Stimulated activated CD4-positive, alpha-beta T cell treated with anti-CD3 and anti-CD28 coated beads, Interleukin-1b, Interleukin-23, amount 100 ng/mL, for 48 hours (primary cell): ENCODE measurements at regions not wholly inside any gene's neighbourhood (a gene's known extent, or its start where the extent isn't known, plus 50 kb on each side); places are given as distances from the start of the nearest gene placed in this dataset.
"Not testable (repeated sequence)": the region's sequence is repeated elsewhere in the genome, so short reads cannot be mapped to it uniquely, and the experiment has no call there.

Experiments
- DNase-seq: peaks from one replicate; pipeline ENCODE4 v3.0.0-alpha.2; 2020

GRCh38 chr5:133881576-133882388 is 86.6 kb downstream of the C5orf15 start:
- DNase-seq, result no peak

GRCh38 chr5:133878236-133878555 is 90.2 kb downstream of the C5orf15 start:
- no peak for DNase-seq

- DNase-seq, result no peak
Observed at GRCh38 chr5:133877351-133878235, 90.8 kb downstream of the C5orf15 start.

DNA sequence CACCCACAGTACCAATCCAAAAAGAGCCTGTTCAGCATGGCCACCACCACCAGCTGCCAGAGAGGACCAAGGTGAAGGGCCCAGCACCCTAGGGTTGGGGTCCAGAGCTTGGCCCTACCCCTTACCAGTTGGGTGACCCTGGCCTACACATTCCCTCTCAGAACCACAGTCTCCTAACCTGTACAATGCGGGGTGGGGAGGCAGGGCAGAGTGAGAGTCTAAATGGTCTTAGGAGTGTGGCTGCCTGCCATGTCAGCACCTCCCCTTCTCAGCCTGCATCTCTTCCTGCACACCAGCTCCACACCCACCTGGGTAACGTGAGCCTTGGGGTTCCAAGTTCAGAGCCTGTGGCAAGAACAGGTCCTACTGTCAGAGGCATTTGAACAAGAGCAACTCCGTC is 92.2 kb downstream of the C5orf15 start:
- DNase-seq, result no peak

- DNase-seq, result no peak
Observed at GRCh38 chr5:133875179-133875578, 93.2 kb downstream of the C5orf15 start.

- peak; percentile 31 for DNase-seq
Observed at GRCh38 chr5:133873449-133873848, 95.0 kb downstream of the C5orf15 start.

GRCh38 chr5:133870661-133871060 is 97.8 kb downstream of the C5orf15 start:
- DNase-seq, result no peak

GRCh38 chr5:133869519-133870335 is 98.7 kb downstream of the C5orf15 start:
- DNase-seq, result no peak

GRCh38 chr5:133868946-133869518 is 99.4 kb downstream of the C5orf15 start:
- peak; percentile 78 for DNase-seq

- DNase-seq, result no peak
Observed at GRCh38 chr5:133867851-133868545, 100.4 kb downstream of the C5orf15 start.

DNA sequence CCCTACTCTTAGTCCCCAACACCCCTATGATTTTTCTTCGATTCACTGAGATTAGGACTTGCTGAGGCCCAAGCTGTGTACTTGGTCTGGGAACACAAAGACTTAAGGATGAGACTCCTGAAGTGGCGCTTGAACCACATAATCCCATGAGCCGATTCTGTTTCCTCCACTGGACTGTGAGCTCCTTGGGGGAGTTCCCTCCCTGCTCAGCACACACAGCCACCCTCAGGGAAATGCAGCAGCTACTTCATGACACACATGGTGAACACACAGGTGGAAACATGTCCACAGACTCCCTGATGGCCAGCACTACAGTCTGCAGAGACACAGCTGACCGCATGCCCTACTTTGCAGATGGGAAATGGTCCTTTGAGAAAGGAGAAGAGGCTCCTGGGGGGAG is 101.1 kb downstream of the C5orf15 start:
- no peak for DNase-seq

DNA sequence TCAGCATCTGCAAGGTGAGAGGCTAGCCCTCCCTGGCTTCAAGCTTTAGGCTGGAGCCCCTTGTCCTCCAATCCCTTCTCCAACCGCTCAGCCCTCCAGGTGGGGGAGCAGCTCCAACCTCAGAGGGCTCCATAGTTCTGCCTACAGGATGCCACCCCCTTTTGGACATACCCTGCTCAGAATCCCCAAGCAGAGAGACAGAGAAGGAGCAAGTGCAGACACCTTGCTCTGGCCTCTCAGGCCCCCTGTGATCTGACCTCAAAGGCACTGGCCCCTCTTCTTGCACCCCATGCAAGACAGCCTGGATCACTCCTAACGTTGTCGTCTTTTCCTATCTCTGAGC is 101.6 kb downstream of the C5orf15 start:
- DNase-seq, result no peak

DNA sequence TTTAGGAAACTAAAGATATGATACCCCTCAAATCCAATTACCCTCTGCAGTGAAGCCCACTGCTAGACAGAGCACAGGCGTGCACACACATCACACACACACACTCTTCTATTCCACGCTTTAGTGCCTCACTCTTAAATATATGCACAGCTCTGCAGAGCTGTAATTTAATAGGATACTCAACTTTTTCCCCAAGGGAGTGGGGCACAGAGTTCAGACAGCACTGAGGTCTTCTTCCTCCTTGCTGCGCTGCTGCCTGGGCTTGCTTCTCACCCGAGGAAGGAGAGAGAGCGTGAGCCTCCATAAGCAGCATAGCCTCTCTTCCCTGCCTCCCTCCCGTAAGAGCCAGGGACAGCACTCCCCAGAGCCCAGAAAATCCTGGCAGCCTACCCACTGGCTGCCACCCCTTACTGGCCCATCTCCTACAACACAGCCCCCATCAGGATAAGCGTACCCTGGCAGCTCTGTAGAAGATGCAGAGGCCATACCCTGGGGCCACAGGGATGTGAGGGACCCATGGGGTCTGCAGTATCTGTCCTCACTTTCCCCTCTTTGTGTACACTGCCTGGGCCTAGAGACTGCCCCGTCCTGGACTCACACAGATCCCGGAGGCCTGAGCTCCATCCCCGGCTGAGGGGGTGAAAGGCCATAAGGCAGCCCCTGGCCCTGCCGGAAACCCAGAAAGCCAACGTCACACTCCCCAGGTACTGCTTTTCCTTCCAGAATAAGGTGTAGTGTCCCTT is 102.1 kb downstream of the C5orf15 start:
- DNase-seq, result no peak

DNA sequence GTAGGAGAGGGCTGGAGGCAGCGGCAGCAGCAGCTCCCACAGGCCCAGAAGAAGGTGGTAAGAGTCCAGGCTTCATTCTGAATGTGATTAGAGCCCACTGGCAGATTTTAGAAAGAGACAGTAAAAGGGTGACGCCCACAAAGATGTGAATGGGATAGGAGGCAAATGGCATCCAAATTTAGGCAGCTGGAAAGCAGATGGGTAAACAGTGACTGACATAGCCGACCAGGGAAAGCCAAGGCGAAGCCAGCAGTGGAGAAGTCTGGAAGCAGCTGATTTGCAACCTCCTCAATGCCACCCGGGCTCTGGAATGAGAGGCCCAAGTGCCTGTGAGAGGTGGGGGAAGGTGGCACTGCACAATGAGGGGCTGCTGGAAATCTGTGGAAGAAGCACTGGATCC is 103.3 kb downstream of the C5orf15 start:
- DNase-seq, result no peak

DNA sequence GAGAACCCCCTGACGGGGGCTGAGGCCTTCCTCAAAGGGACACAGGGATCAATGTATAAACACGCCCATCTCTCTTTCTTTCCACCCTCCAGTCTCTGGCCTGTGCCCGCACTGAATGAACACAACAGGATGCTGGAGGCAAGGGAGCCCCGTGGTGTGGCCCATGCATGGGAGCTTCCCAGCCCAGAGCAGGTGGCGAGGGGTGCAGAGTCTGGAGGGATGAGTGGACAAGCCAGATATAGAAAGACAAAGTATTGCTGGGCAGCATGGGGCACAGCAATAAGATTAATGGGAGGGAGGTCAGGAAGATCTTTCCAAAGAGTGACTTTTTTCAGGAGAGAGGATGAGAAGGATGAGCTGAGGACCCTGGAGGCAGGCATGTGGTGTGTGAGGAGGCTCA is 103.7 kb downstream of the C5orf15 start:
- no peak for DNase-seq

DNA sequence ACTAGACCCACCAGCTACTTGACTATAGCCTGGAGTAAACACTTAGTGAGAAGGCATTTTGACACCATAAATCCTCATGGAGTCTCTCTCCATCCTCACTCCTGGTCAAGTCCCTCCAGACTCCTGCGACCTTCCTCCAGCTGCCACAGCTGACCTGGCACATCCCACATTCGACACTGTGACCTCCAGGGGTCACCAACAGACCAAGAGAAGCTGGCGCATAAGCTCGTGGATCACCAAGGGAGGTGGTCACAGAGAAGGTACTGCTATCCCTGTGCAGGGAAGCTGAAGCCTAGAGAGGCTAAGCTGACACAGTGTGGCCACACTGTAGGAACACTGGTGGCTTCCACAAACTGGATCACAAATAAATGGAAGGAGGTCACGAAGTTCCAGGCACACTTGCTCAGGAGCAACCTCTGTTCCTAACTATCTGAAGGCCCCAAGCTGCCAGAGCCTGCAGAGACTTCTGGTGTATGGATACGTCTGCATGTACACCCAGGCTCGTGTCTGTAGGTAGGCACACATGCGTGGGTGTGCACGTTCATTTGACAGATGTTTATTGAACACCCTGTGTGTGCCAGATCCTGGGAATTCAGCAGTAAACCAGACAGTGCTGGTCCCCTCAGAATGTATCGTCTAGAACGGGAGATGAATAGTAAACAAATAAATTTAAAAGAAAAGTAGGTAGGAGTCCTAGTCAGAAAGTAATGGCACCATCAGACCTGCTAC is 104.4 kb downstream of the C5orf15 start:
- no peak for DNase-seq

DNA sequence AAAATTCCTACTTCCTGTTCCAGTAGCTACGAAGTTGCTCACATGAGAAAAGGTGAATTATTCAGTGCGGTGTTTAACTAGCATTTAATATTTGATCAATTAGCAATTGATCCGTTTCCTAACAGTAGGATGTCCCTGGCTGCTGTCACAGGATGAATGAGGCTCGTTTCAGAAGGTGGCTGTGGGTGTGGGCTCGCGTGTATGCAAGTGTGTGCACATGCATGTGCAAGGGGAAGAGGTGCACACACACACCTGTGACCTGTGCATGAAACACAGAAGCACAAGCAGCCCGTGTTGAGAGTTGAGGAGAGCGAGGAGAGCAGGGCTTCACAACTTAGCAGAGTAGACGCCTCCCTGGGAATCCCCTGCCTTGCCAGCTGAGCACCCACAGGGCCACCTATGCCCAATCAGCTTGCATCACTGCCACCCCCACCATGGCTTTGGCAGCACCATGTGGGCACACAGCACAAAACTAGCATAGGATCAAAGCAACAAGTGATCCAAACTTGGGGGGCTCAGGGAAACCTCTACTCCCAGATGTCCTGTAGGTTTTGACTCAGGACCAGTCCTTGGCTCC is 107.2 kb downstream of the C5orf15 start:
- peak; percentile 17 for DNase-seq

DNA sequence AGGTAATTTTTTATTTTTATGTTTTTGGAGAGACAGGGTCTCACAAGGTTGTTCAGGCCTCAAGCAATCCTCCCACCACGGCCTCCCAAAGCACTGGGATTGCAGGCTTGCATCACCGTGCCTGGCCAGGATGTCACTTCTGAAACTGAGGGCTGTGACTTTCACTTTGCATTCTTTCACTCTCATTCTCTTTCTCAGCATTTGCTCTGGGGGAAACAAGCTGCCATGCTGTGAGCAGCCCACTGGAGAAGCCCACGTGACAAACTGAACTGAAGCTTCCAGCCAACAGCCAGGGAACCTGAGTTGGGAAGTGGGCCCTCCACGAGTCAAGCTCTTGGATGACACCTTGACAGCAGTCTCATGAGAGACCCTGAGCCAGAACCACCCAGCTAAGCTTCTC is 109.4 kb downstream of the C5orf15 start:
- no peak for DNase-seq

- not testable (repeated sequence) for DNase-seq
Observed at GRCh38 chr5:133857595-133858313, 110.7 kb downstream of the C5orf15 start.

DNA sequence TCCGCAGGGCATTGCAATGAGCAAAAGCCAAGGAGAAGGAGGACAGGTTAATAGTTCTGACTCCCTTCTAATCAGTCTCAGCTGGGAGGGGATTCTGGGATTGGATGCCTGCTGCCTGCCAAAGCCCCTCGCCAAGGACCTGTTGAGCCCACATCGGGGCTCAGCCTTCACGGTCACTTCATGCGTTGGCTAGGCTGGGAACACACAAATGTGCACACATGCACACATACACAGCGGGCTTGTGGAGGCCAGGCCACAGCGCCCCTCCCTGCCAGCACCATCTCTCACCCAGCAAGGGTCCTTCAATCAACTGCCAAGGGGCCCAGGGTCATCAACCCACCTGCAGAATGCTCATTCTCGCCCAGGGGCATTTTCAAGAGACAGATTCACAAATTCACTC is 113.9 kb downstream of the C5orf15 start:
- DNase-seq, result no peak
